ENCODE measurements at regions not wholly inside any gene's neighbourhood (a gene's known extent, or its start where the extent isn't known, plus 50 kb on each side); places are given as distances from the start of the nearest gene placed in this dataset.

DNA sequence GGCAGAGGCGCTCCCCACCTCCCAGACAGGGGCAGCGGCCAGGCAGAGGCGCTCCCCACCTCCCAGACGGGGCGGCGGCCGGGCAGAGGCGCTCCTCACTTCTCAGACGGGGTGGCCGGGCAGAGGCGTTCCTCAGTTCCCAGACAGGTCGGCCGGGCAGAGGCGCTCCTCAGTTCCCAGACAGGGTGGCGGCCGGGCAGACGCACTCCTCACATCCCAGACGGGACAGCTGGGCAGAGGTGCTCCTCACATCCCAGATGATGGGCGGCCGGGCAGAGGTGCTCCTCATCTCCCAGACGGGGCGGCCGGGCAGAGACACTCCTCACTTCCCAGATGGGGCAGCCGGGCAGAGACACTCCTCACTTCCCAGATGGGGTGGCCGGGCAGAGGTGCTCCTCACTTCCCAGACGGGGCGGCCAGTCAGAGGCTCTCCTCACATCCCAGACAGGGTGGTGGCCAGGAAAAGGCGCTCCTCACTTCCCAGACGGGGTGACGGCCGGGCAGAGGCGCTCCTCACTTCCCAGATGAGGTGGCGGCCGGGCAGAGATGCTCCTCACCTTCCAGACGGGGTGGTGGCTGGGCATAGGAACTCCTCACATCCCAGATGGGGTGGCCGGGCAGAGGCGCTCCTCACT lies 75.1 kb downstream of the CARTPT start:
- Mint-ChIP-seq H3K27ac (no peak overlapping the region), H3K4me3 (ENCODE audit: low read depth) (no peak overlapping the region), H3K9me3 (ENCODE audit: low read depth) (peaks cover 27% of the 10 kb centered on the region), H3K36me3 (ENCODE audit: insufficient read depth) (peaks cover 1% of the 10 kb centered on the region), H3K27me3 (no peaks in the 10 kb centered on the region), H3K4me1 (ENCODE audit: low read depth) (peaks cover 1% of the 10 kb centered on the region)
- DNase-seq (ENCODE audit: low spot score, unreplicated experiment), result no peak
- TF ChIP-seq, protein P1, sequence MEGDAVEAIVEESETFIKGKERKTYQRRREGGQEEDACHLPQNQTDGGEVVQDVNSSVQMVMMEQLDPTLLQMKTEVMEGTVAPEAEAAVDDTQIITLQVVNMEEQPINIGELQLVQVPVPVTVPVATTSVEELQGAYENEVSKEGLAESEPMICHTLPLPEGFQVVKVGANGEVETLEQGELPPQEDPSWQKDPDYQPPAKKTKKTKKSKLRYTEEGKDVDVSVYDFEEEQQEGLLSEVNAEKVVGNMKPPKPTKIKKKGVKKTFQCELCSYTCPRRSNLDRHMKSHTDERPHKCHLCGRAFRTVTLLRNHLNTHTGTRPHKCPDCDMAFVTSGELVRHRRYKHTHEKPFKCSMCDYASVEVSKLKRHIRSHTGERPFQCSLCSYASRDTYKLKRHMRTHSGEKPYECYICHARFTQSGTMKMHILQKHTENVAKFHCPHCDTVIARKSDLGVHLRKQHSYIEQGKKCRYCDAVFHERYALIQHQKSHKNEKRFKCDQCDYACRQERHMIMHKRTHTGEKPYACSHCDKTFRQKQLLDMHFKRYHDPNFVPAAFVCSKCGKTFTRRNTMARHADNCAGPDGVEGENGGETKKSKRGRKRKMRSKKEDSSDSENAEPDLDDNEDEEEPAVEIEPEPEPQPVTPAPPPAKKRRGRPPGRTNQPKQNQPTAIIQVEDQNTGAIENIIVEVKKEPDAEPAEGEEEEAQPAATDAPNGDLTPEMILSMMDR (IDR thresholded peaks at IDR 0.05; ENCODE audit: unreplicated experiment), result no peak

DNA sequence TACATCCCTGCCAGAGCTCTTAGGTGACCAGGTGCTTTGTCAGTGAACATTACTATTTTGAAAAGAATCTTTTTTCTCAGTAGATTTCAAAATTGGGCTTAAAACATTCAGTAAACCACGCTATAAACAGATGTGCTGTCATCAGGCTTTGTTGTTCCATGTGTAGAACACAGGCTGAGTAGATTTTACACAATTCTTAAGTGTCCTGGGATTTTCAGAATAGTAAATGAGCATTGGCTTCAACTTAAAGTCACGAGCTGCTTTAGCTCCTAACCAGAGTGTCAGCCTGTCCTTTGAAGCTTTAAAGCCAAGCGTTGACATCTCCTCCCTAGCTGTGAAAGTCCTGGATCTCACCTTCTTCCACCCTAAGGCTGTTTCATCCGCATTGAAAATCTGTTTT lies 83.6 kb downstream of the CARTPT start:
- H3K4me3 Mint-ChIP-seq (ENCODE audit: low read depth), result no peak overlapping the region
- TF ChIP-seq, protein P1 (IDR thresholded peaks at IDR 0.05; ENCODE audit: unreplicated experiment), result no peak
- H3K27ac Mint-ChIP-seq, result no peak overlapping the region
- peaks cover 13% of the 10 kb centered on the region for H3K27me3 Mint-ChIP-seq
- no peaks in the 10 kb centered on the region for H3K4me1 Mint-ChIP-seq (ENCODE audit: low read depth)
- no peak for DNase-seq (ENCODE audit: low spot score, unreplicated experiment)
- H3K9me3 Mint-ChIP-seq (ENCODE audit: low read depth), result peaks cover 8% of the 10 kb centered on the region
- H3K36me3 Mint-ChIP-seq (ENCODE audit: insufficient read depth), result no peaks in the 10 kb centered on the region

DNA sequence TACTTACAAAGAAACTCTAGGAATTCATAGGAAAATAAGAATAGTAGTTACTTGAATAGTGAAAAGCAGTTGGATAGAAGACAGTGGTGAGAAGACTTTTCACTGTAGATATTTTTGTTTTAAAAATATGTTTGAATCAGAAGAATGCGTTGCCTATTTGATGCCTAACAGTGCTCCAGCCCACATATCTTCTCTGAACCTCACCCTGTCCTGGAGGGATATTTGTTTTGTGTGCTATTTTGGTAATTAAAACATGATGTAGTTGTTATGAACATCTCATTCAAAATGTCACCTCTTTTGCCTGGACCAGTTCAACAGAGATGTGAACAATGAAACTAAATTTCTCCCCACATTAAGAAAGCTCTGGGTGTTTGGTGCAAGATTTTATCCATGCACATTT lies 87.6 kb downstream of the CARTPT start:
- no peaks in the 10 kb centered on the region for H3K4me1 Mint-ChIP-seq (ENCODE audit: low read depth)
- no peaks in the 10 kb centered on the region for H3K9me3 Mint-ChIP-seq (ENCODE audit: low read depth)
- H3K36me3 Mint-ChIP-seq (ENCODE audit: insufficient read depth), result no peaks in the 10 kb centered on the region
- TF ChIP-seq, protein P1 (IDR thresholded peaks at IDR 0.05; ENCODE audit: unreplicated experiment), result no peak
- H3K27ac Mint-ChIP-seq, result no peak overlapping the region
- H3K27me3 Mint-ChIP-seq, result peaks cover 17% of the 10 kb centered on the region
- DNase-seq (ENCODE audit: low spot score, unreplicated experiment), result no peak
- H3K4me3 Mint-ChIP-seq (ENCODE audit: low read depth), result no peak overlapping the region

DNA sequence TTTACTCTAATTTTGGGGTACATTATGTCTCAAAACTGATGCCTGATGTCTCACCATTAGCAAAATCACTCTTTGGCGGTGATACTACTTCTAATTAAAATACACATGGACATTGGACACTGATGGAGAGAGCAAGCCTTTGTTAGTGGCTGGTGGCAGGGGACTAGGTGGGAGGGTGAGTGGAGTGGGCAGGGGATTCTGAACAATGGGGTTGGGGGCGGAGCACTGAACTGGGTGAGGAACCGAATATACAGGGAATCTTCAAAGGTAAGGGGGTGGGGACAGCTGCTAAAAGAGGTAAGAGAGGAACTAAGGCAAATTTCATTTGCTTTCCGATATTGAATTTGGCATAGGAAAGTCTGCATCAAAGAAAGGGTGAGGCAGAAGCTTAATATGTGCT lies 88.8 kb downstream of the CARTPT start:
- DNase-seq (ENCODE audit: low spot score, unreplicated experiment), result no peak
- H3K36me3 Mint-ChIP-seq (ENCODE audit: insufficient read depth), result no peaks in the 10 kb centered on the region
- H3K4me3 Mint-ChIP-seq (ENCODE audit: low read depth), result no peak overlapping the region
- no peaks in the 10 kb centered on the region for H3K4me1 Mint-ChIP-seq (ENCODE audit: low read depth)
- peaks cover 14% of the 10 kb centered on the region for H3K27me3 Mint-ChIP-seq
- TF ChIP-seq, protein P1 (IDR thresholded peaks at IDR 0.05; ENCODE audit: unreplicated experiment), result no peak
- no peak overlapping the region for H3K27ac Mint-ChIP-seq
- H3K9me3 Mint-ChIP-seq (ENCODE audit: low read depth), result no peaks in the 10 kb centered on the region

DNA sequence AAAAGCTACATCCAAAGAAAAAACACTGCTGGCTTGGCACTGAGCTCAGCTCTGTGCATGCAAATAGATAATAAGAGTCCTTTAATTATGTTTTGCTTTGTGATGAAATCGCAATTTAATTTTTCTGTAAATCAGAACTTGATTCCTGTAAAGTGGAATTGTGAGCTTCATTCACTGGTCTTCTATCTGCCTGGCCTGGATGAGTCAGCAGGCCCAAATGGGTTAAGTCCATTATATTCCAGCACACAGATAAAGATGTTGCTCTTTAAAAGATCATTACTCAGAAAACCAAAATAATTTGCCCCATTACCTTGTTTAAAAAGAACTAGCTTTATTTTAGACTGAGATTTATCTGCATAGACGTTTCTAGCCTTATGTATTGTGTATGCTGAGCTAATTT lies 90.4 kb downstream of the CARTPT start:
- no peak overlapping the region for H3K27ac Mint-ChIP-seq
- H3K36me3 Mint-ChIP-seq (ENCODE audit: insufficient read depth), result no peaks in the 10 kb centered on the region
- peaks cover 5% of the 10 kb centered on the region for H3K4me1 Mint-ChIP-seq (ENCODE audit: low read depth)
- peaks cover 10% of the 10 kb centered on the region for H3K27me3 Mint-ChIP-seq
- no peaks in the 10 kb centered on the region for H3K9me3 Mint-ChIP-seq (ENCODE audit: low read depth)
- no peak for DNase-seq (ENCODE audit: low spot score, unreplicated experiment)
- no peak overlapping the region for H3K4me3 Mint-ChIP-seq (ENCODE audit: low read depth)
- TF ChIP-seq, protein P1 (IDR thresholded peaks at IDR 0.05; ENCODE audit: unreplicated experiment), result no peak
